Thoracic aorta (tissue), 2 donors: ENCODE measurements at regions not wholly inside any gene's neighbourhood (a gene's known extent, or its start where the extent isn't known, plus 50 kb on each side); places are given as distances from the start of the nearest gene placed in this dataset.

Experiments
- ATAC-seq: fragments of 150-250 bp; one replicate; pipeline ENCODE4 v1.8.0; 2017; ENCODE audit warnings: low read depth; ENCODE audit not compliant: insufficient number of reproducible peaks, low FRiP score
- DNase-seq: peaks from one replicate; pipeline ENCODE4 v3.0.0-alpha.2; 2020; ENCODE audit warnings: low spot score
- H3K27ac ChIP-seq, 2 donors: fragments of 200-600 bp; sonication (generic); 1 replicate in 1 of 2; 2 replicates in 1 of 2; pipeline ENCODE4 v1.5.1; 2016; ENCODE audit warnings: mild to moderate bottlenecking in 2 of 2, moderate library complexity in 2 of 2
- H3K27me3 ChIP-seq: fragments of 200-600 bp; sonication (generic); replicated peaks from 2 replicates; pipeline ENCODE4 v1.6.0; 2016; ENCODE audit warnings: mild to moderate bottlenecking; ENCODE audit not compliant: insufficient read depth
- H3K36me3 ChIP-seq: fragments of 200-600 bp; sonication (generic); one replicate; pipeline ENCODE4 v1.5.1; 2016
- H3K4me1 ChIP-seq, 2 donors: fragments of 200-600 bp; sonication (generic); 1 replicate in 1 of 2; 2 replicates in 1 of 2; pipeline versions ENCODE4 v1.5.1 to v1.6.0; 2016; ENCODE audit warnings: low read depth in 2 of 2, mild to moderate bottlenecking in 1 of 2; ENCODE audit not compliant: control insufficient read depth in 1 of 2
- H3K4me3 ChIP-seq: fragments of 200-600 bp; sonication (generic); 2 replicates; pipeline ENCODE4 v1.5.1; 2016; ENCODE audit warnings: mild to moderate bottlenecking
- H3K9me3 ChIP-seq: fragments of 200-600 bp; sonication (generic); 2 replicates; pipeline ENCODE4 v1.5.1; 2016
- TF ChIP-seq, protein P1 (sequence below): fragments of 200-600 bp; sonication (generic); IDR thresholded peaks from one replicate; pipeline ENCODE4 v1.5.1; 2019; ENCODE audit warnings: antibody characterized with exemption

DNA sequence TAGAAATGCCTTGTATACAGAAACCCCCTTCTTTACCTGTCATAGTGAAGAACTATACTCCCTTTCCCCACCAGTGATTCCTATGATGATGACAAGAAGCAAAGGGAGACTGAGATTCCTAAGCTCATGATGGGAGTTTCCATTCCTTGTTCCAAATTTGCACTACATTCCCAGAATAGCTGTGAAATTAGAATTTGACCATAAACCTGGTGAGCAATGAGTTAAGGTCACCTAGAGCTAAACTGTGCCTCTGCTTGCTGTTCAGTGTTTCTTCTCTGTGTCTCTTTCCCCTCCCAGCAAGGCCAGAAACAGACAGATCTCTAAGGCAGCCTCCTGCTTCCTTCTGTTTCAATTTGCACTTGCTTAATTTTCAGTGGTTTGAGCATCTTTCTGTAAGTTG is 332.1 kb downstream of the PIK3R1 start:
- Histone ChIP-seq H3K27ac (no peak overlapping the region), H3K4me1 (peaks cover 0 to 19% of the 10 kb centered on the region in 2 donors)

DNA sequence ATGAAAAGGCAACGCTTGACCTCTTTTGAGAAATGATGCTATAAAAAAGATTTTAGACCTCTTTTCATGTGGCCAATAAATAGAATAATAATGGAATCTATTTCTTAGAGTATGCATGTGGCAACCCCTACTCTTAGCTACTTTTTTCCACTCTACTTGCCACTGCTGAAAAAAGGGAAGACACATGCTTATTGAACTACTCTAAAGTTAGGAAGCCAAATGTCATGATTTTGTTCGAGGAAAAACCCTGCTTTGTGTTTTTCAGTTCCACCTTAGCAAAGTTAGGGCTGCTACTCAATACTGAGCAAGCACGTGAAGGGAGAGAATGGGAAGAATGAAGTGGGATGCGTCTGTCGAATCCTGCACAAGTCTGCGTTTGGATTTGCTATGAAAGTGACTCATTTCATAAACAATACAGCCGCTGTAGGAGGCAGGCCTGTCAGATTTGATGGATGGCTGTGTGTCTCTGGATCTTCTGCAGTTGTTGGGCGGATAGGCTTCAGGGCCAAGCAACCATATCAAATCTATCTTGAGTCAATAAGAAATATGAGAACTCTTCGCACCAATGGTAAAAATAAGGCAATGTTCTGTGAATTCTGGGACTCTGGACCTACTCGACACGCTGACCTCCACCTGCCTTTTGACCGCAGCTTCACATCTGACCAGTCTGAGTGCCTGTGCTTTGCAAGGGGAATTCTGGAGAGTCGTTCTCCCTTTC is 333.6 kb downstream of the PIK3R1 start:
- no peaks in the 10 kb centered on the region for H3K27me3 ChIP-seq
- no peak for ATAC-seq
- no peaks in the 10 kb centered on the region for H3K36me3 ChIP-seq
- peaks cover 0 to 14% of the 10 kb centered on the region in 2 donors for H3K4me1 ChIP-seq
- H3K4me3 ChIP-seq = no peak overlapping the region
- no peak for DNase-seq
- no peak overlapping the region for H3K27ac ChIP-seq
- TF ChIP-seq, protein P1, sequence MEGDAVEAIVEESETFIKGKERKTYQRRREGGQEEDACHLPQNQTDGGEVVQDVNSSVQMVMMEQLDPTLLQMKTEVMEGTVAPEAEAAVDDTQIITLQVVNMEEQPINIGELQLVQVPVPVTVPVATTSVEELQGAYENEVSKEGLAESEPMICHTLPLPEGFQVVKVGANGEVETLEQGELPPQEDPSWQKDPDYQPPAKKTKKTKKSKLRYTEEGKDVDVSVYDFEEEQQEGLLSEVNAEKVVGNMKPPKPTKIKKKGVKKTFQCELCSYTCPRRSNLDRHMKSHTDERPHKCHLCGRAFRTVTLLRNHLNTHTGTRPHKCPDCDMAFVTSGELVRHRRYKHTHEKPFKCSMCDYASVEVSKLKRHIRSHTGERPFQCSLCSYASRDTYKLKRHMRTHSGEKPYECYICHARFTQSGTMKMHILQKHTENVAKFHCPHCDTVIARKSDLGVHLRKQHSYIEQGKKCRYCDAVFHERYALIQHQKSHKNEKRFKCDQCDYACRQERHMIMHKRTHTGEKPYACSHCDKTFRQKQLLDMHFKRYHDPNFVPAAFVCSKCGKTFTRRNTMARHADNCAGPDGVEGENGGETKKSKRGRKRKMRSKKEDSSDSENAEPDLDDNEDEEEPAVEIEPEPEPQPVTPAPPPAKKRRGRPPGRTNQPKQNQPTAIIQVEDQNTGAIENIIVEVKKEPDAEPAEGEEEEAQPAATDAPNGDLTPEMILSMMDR = no peak
- no peaks in the 10 kb centered on the region for H3K9me3 ChIP-seq

More for the DNA sequence above, 332.1 kb downstream of the PIK3R1 start:
- H3K36me3 ChIP-seq = no peaks in the 10 kb centered on the region
- DNase-seq (no peak), ATAC-seq (no peak)
- no peaks in the 10 kb centered on the region for H3K9me3 ChIP-seq
- TF ChIP-seq, protein P1 = no peak
- no peaks in the 10 kb centered on the region for H3K27me3 ChIP-seq
- no peak overlapping the region for H3K4me3 ChIP-seq

DNA sequence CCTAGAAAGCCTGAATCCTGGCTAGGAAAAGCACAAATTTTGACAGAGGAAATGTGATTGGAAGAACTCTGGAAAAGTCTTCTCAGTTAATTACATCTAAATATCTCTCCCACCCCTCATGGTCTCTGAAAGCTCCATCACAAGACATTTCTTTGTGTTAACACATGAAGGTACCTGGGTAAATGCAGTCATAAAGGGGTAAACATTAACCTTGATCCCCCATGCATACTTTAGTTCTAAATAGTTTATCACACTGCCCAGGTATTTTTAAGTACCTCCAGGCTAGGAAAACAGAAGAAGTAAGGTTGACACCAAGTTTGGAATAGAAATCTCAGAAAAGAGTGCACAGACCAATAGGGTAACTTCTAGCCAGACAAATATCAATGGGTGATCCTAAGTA is 334.5 kb downstream of the PIK3R1 start:
- Histone ChIP-seq H3K4me1 (peaks cover 0 to 15% of the 10 kb centered on the region in 2 donors), H3K27ac (no peak overlapping the region), H3K4me3 (no peak overlapping the region), H3K36me3 (no peaks in the 10 kb centered on the region), H3K27me3 (no peaks in the 10 kb centered on the region), H3K9me3 (no peaks in the 10 kb centered on the region)
- ATAC-seq = no peak
- DNase-seq = no peak
- TF ChIP-seq, protein P1 = no peak

DNA sequence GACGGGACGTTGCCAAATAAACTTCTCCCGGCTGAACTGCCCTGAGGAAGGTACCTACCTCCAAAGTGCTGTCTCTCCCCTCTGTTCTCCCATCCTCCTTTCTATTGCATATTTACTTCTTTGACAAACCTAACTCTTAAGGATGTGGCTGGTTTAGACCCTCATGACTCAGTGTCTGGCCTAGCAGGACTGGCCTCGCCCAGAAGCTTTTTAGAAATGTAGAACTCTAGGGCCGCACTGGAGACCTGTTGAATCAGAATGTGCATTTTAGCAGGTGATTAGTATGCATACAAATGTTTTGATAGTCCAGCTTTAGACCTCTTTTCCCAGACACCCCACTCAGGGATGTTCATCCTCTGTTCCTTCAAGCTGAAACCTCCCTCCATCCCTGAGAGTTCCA is 335.9 kb downstream of the PIK3R1 start:
- Histone ChIP-seq H3K27ac (no peak overlapping the region), H3K4me3 (no peak overlapping the region), H3K27me3 (no peaks in the 10 kb centered on the region), H3K36me3 (no peaks in the 10 kb centered on the region), H3K9me3 (no peaks in the 10 kb centered on the region), H3K4me1 (peaks cover 0 to 15% of the 10 kb centered on the region in 2 donors)
- TF ChIP-seq, protein P1 = no peak
- ATAC-seq (no peak), DNase-seq (no peak)

DNA sequence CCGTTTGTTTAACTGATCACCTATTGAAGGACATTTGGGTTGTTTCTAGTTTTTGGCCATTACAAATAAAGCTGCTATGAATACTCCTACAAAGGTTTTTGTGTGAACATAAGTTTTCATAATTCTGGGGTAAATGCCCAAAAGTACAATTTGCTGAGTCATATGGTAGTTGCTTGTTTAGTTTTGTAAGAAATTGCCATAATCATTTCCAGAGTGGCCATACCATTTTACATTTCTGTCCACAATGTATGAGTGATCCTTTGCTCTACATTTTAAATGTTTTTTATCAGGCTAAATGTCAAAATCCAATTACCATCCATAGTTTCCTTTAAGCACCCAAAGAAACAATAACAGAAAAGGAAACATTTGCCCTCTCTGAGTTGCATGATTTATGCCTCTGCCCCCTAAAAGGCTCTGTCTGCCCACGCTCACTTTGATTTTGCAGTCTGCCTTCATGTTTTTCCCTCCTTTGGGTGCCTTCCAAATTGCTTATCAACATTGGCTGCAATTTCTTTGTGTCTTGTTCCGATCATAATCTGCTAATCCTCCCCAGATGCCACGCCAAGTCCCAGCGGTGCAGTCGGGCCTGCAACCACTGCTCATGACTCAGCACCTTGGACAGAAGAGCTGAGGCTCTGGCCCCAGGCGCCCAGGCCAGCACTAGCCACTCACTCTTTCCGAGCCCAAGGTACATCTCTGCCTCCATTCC is 339.2 kb downstream of the PIK3R1 start:
- ATAC-seq = no peak
- TF ChIP-seq, protein P1 = no peak
- H3K27me3 ChIP-seq = no peaks in the 10 kb centered on the region
- no peak for DNase-seq
- no peak overlapping the region for H3K27ac ChIP-seq
- no peaks in the 10 kb centered on the region for H3K36me3 ChIP-seq
- no peaks in the 10 kb centered on the region for H3K9me3 ChIP-seq
- no peak overlapping the region for H3K4me3 ChIP-seq
- H3K4me1 ChIP-seq = peaks cover 0 to 18% of the 10 kb centered on the region in 2 donors
